Mucosa of descending colon (tissue), 3 donors: ENCODE measurements at regions not wholly inside any gene's neighbourhood (a gene's known extent, or its start where the extent isn't known, plus 50 kb on each side); places are given as distances from the start of the nearest gene placed in this dataset.

ENCODE experiments used
- ATAC-seq: fragments of 200-7000 bp; cut with Tn5 transposase; one replicate; pipeline ENCODE4 v1.9.1; 2020; ENCODE audit warnings: mild to moderate bottlenecking, moderate library complexity
- DNase-seq, 3 donors: peaks; one replicate each; pipeline ENCODE4 v3.0.0-alpha.2; 2020
- H3K36me3 ChIP-seq: fragments of 200-600 bp; one replicate; pipeline ENCODE4 v1.8.0; 2021; ENCODE audit warnings: low read depth, mild to moderate bottlenecking
- H3K4me1 ChIP-seq: fragments of 200-600 bp; one replicate; pipeline ENCODE4 v1.8.0; 2021; ENCODE audit warnings: low read depth, mild to moderate bottlenecking
- H3K4me3 ChIP-seq: fragments of 200-600 bp; one replicate; pipeline ENCODE4 v1.8.0; 2021; ENCODE audit warnings: mild to moderate bottlenecking
- H3K9me3 ChIP-seq: fragments of 200-600 bp; one replicate; pipeline ENCODE4 v1.8.0; 2021; ENCODE audit warnings: mild to moderate bottlenecking
- CTCF ChIP-seq: fragments of 200-600 bp; IDR thresholded peaks from one replicate; pipeline ENCODE4 v1.8.0; 2022; ENCODE audit warnings: antibody characterized with exemption, mild to moderate bottlenecking
- intact Hi-C, 2 donors: fragments of 100-400 bp; cut with DNase I in 1 of 2; cut with micrococcal nuclease in 1 of 2; formaldehyde crosslinking; loops; one replicate each; pipeline versions ENCODE4 v1.11.0 to v1.11.1; 2022; cut with DNase I, micrococcal nuclease
- donor health status: DM: no; HTN: no; CAD: no; lungs with moderate emphysema.
- donor health status: DM: no; HTN: no; CAD: no.
- donor health status: DM: no; HTN: yes; CAD: no.

- no peak overlapping the region for H3K4me3 ChIP-seq
- H3K4me1 ChIP-seq = no peaks in the 10 kb centered on the region
- H3K9me3 ChIP-seq = no peaks in the 10 kb centered on the region
- intact Hi-C loops = no loop called here
- ATAC-seq = no peak
- H3K36me3 ChIP-seq = no peaks in the 10 kb centered on the region
- DNase-seq = no peak
- no peak for TF ChIP-seq CTCF
These were observed 574.8 kb downstream of the JRKL start for GRCh38 chr11:96964661-96965060.

DNA sequence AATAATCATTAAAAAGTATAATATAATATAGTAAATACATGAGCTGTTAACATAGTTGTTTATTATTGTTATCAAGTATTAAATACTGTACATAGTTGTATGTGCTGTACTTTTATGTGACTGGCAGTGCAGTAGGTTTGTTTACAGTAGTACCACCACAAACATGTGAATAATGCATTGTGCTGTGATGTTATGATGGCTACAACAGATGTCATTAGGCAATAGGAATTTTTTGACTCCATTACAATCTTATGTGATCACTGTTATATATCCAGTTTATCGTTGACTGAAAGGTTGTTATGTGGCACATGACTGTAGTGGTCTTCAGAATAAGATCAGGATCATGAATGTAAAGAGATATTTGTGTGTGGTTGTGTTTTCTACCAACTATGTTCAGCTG is 577.8 kb downstream of the JRKL start:
- no peak for TF ChIP-seq CTCF
- no peaks in the 10 kb centered on the region for H3K36me3 ChIP-seq
- ATAC-seq = no peak
- H3K4me1 ChIP-seq = no peaks in the 10 kb centered on the region
- H3K4me3 ChIP-seq = no peak overlapping the region
- H3K9me3 ChIP-seq = no peaks in the 10 kb centered on the region
- intact Hi-C loops = no loop called here
- DNase-seq = no peak

DNA sequence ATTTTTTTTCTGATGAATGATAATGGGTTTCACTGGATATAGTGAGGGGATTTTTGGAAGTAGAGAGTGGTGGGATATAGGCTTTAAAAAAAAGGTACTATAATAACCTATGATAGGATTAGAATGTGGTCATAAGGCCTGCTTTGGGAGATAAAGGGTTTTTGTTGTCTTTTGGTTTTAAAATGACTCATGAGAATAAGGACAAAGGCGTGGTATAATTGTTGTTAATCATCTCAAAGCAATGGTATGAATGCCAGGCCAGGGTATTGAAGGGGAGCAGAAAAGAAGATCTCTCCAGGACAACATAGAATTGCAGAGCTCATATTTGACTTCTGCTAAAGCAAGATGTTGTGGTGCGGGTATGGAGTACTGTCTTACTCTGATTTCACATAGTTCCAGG is 579.4 kb downstream of the JRKL start:
- DNase-seq (no peak), ATAC-seq (no peak)
- no peak for TF ChIP-seq CTCF
- Histone ChIP-seq H3K4me3 (no peak overlapping the region), H3K4me1 (no peaks in the 10 kb centered on the region), H3K36me3 (no peaks in the 10 kb centered on the region), H3K9me3 (no peaks in the 10 kb centered on the region)
- intact Hi-C loops = no loop called here

DNA sequence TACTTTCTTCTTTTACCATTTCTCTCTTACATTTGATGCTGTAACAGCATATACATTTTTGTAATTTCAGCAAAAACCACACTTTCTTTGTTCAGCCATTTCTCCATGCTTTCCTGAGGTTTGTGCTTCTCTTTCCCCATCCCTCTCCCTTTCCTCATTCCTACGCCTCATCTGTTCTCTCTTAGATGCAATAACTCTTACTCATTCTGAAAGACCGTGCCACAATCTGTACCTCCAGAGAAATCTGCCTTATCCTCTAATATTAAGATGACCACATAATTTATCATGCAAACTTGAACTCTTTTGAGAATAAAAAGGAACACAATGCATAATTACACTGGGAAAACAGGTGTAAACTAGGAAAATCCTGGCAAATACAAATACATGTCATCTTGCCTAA is 588.9 kb downstream of the JRKL start:
- DNase-seq = no peak
- no peaks in the 10 kb centered on the region for H3K4me1 ChIP-seq
- intact Hi-C loops = no loop called here
- no peaks in the 10 kb centered on the region for H3K36me3 ChIP-seq
- no peak overlapping the region for H3K4me3 ChIP-seq
- TF ChIP-seq CTCF = no peak
- no peak for ATAC-seq
- no peaks in the 10 kb centered on the region for H3K9me3 ChIP-seq

GRCh38 chr11:96986516-96986915 is 596.7 kb downstream of the JRKL start:
- intact Hi-C loops = no loop called here
- no peaks in the 10 kb centered on the region for H3K9me3 ChIP-seq
- DNase-seq (no peak), ATAC-seq (no peak)
- H3K4me3 ChIP-seq = no peak overlapping the region
- peaks cover 12% of the 10 kb centered on the region for H3K4me1 ChIP-seq
- H3K36me3 ChIP-seq = no peaks in the 10 kb centered on the region
- no peak for TF ChIP-seq CTCF

- no peak for TF ChIP-seq CTCF
- no peaks in the 10 kb centered on the region for H3K9me3 ChIP-seq
- no peaks in the 10 kb centered on the region for H3K36me3 ChIP-seq
- no peak overlapping the region for H3K4me3 ChIP-seq
- peaks cover 13% of the 10 kb centered on the region for H3K4me1 ChIP-seq
- DNase-seq = peak in 1 of 3 donors; percentile 19
- peak; percentile 81 for ATAC-seq
- intact Hi-C loops = no loop called here
These were observed 601.1 kb downstream of the JRKL start for GRCh38 chr11:96990914-96991313.
